AG08395 (cell line): ENCODE measurements at regions not wholly inside any gene's neighbourhood (a gene's known extent, or its start where the extent isn't known, plus 50 kb on each side); places are given as distances from the start of the nearest gene placed in this dataset.

Source experiments
- DNase-seq: peaks from one replicate; pipeline ENCODE4 v3.0.0; 2012; ENCODE audit warnings: mixed read lengths, low spot score

- DNase-seq, result no peak
Measured at GRCh38 chr10:131710142-131710861, 190.5 kb upstream of the PPP2R2D start.

GRCh38 chr10:131722121-131722520, 178.7 kb upstream of the PPP2R2D start:
- DNase-seq, result no peak

GRCh38 chr10:131722525-131723264, 178.1 kb upstream of the PPP2R2D start:
- DNase-seq, result no peak

GRCh38 chr10:131723297-131724168, 177.3 kb upstream of the PPP2R2D start:
- DNase-seq, result no peak

GRCh38 chr10:131724169-131724545, 176.7 kb upstream of the PPP2R2D start:
- no peak for DNase-seq

GRCh38 chr10:131724891-131725580, 175.8 kb upstream of the PPP2R2D start:
- no peak for DNase-seq

- no peak for DNase-seq
Measured at GRCh38 chr10:131725581-131726069, 175.2 kb upstream of the PPP2R2D start.

- no peak for DNase-seq
Measured at GRCh38 chr10:131726076-131726880, 174.5 kb upstream of the PPP2R2D start.

GRCh38 chr10:131726967-131727366, 173.8 kb upstream of the PPP2R2D start:
- no peak for DNase-seq

- DNase-seq, result no peak
Measured at GRCh38 chr10:131727560-131727959, 173.2 kb upstream of the PPP2R2D start.

- no peak for DNase-seq
Measured at GRCh38 chr10:131728286-131729228, 172.3 kb upstream of the PPP2R2D start.

GRCh38 chr10:131729361-131729760, 171.4 kb upstream of the PPP2R2D start:
- no peak for DNase-seq

GRCh38 chr10:131729938-131730660, 170.7 kb upstream of the PPP2R2D start:
- no peak for DNase-seq

GRCh38 chr10:131730771-131731497, 169.9 kb upstream of the PPP2R2D start:
- DNase-seq, result no peak

GRCh38 chr10:131731780-131732630, 168.8 kb upstream of the PPP2R2D start:
- no peak for DNase-seq

- no peak for DNase-seq
Measured at GRCh38 chr10:131732631-131733127, 168.1 kb upstream of the PPP2R2D start.

GRCh38 chr10:131733596-131733995, 167.2 kb upstream of the PPP2R2D start:
- no peak for DNase-seq
